Pulmonary artery endothelial cell (primary cell): ENCODE measurements at regions not wholly inside any gene's neighbourhood (a gene's known extent, or its start where the extent isn't known, plus 50 kb on each side); places are given as distances from the start of the nearest gene placed in this dataset.
A peak's percentile ranks its signal among the peaks of the same experiment; 100 is the strongest.

Experiments used
- DNase-seq: peaks from one replicate; pipeline ENCODE4 v3.0.0-alpha.2; 2011; ENCODE audit warnings: low read depth, low spot score

GRCh38 chr20:39282619-39283092 lies 320.5 kb downstream of the DHX35 start:
- DNase-seq, result no peak

- DNase-seq, result no peak
These were observed 318.7 kb downstream of the DHX35 start for GRCh38 chr20:39280875-39281274.

GRCh38 chr20:39278230-39278788 lies 316.2 kb downstream of the DHX35 start:
- DNase-seq, result no peak

GRCh38 chr20:39277185-39277584 lies 315.0 kb downstream of the DHX35 start:
- no peak for DNase-seq

GRCh38 chr20:39270837-39271604 lies 308.9 kb downstream of the DHX35 start:
- DNase-seq, result no peak

- DNase-seq, result no peak
These were observed 307.5 kb downstream of the DHX35 start for GRCh38 chr20:39269493-39270217.

GRCh38 chr20:39268981-39269461 lies 306.9 kb downstream of the DHX35 start:
- DNase-seq, result no peak

- DNase-seq, result no peak
These were observed 306.4 kb downstream of the DHX35 start for GRCh38 chr20:39268491-39268951.

- DNase-seq, result no peak
These were observed 304.8 kb downstream of the DHX35 start for GRCh38 chr20:39266989-39267388.

- peak; percentile 36 for DNase-seq
These were observed 302.5 kb downstream of the DHX35 start for GRCh38 chr20:39264506-39265172.

- DNase-seq, result no peak
These were observed 300.9 kb downstream of the DHX35 start for GRCh38 chr20:39263076-39263475.

- DNase-seq, result no peak
These were observed 297.7 kb downstream of the DHX35 start for GRCh38 chr20:39259808-39260207.

- no peak for DNase-seq
These were observed 297.1 kb downstream of the DHX35 start for GRCh38 chr20:39259010-39259803.

GRCh38 chr20:39258253-39258652 lies 296.1 kb downstream of the DHX35 start:
- DNase-seq, result no peak

GRCh38 chr20:39253051-39253755 lies 291.1 kb downstream of the DHX35 start:
- DNase-seq, result no peak

GRCh38 chr20:39252035-39252434 lies 289.9 kb downstream of the DHX35 start:
- no peak for DNase-seq

GRCh38 chr20:39249798-39250197 lies 287.7 kb downstream of the DHX35 start:
- DNase-seq, result no peak

- DNase-seq, result no peak
These were observed 286.8 kb downstream of the DHX35 start for GRCh38 chr20:39248862-39249485.

GRCh38 chr20:39248171-39248861 lies 286.2 kb downstream of the DHX35 start:
- no peak for DNase-seq
